Suppressor macrophage treated with lipopolysaccharide for 1 hour (primary cell): ENCODE measurements at regions not wholly inside any gene's neighbourhood (a gene's known extent, or its start where the extent isn't known, plus 50 kb on each side); places are given as distances from the start of the nearest gene placed in this dataset.
"Not testable (repeated sequence)": the region's sequence is repeated elsewhere in the genome, so short reads cannot be mapped to it uniquely, and the experiment has no call there.

Experiments
- DNase-seq, 3 donors: peaks; one replicate each; pipeline ENCODE4 v3.0.0-alpha.2; 2020 to 2022

DNA sequence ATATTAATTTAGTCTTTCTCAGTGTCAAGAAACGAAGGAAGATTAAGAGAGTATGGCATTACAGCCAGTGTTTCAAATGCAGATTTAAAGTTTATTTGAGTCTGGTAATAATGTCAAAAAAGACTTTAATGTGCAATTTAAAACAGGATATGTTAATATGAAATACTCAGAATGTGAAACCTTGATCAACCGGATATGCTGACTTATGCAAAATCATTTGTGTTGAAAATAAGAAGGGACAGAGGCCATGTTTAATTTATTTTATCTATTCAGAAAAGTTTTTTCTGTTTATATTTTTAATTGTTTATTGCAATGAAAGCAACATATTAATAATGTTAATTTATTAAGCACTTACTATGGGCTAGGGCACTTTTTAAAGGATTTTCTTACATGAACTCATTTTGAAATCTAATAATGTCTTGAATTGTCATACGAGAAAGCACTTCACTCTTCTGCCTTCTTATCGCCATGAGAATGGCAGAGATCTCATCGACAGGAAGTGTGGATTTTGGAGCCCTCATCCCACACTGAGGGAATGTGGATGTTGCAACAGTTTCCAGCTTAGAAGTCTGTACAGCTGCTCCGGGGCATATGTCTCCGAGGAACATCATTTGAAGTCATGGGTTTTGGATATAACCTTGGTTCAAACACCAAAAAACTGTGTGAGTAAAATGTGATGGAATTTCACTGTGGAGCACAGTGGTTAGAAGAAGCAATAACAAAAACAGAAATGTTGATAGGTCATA is 1410.4 kb downstream of the EPHA7 start:
- no peak for DNase-seq

DNA sequence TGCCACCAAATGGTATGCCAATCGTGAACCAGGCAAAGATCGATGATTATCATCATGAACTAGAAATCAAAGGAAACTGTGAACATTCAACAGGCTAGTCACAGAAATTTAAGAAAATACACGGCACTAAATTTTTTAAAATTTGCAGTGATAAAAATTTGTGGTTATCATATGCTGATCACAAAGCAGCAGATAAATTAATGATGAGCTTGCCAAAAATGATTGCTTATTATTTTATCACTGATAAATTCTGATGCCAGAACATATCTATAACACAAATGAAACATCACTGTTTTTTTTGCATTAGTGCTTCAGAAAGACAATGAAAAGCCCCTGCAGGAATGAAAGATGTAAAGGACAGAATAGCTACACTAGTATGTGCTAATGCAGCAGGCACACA is 1413.2 kb upstream of the MAP3K7 start:
- no peak for DNase-seq

DNA sequence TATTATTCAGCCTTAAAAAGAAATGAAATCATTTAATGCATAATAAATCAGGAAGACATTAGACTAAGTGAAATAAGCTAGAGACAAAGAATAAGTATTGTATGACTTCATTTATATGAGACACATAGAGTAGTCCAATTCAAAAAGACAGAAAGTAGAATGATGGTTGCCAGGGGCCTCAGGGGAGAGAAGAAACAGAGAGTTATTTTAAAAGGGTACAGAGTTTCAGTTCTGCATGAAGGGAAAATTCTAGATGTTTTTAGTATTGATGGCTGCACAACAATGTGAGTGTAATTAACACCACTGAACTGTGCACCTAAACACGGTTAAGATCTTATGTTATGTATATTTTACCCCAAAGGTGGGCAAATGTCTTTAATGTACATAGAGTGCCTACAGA is 1407.9 kb upstream of the MAP3K7 start:
- no peak for DNase-seq

DNA sequence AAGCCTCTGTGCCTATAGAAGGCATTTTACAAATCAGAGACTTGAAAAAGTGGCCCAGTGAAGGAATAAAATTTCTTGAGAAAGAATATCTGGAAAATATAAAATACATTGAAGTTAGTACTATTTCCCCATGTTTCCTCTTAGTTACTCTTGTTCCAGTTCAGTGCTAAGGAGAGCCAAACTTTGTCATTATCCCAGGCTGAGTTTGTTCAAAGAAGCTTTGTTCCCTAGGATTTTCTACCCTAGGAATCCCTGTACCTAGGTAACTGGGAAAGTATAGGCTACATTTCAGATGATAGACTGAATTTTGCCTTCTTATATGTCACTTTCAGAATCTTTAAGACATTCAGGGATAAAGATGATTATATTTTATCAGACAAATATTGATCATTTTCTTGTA is 1395.7 kb upstream of the MAP3K7 start:
- DNase-seq: no peak

DNA sequence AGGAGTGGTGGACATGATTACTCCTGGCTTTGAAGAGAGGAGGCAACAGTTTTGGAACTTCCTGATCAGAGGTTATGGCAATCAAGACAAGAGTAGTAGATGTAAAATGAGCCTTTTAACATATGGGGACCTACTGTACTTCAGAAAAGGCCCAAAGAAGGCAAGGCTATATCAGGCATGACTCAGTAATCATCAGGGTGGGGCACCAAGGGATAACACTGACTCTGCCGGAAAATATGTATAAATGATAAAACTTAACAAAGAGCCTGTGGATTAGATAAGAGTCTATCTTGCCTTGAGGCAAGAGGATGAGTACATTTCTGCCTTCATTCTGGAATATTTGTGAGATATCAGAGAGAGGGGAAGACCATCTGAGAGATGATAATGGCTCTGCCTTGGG is 1389.9 kb upstream of the MAP3K7 start:
- DNase-seq: no peak

DNA sequence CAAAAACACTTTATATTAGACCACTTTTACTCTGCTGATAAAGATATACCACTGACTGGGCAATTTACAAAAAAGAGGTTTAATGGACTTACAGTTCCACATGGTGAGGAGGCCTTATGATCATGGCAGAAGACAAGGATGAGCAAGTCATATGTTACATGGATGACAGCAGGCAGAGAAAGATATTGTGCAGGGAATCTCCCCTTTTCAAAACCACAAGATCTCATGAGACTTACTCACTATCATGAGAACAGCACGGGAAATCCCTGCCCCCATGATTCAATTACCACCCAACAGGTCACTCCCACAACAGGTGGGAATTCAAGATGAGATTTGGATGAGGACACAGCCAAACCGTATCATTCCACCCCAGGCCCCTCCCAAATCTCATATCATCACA is 1383.8 kb upstream of the MAP3K7 start:
- no peak for DNase-seq

DNA sequence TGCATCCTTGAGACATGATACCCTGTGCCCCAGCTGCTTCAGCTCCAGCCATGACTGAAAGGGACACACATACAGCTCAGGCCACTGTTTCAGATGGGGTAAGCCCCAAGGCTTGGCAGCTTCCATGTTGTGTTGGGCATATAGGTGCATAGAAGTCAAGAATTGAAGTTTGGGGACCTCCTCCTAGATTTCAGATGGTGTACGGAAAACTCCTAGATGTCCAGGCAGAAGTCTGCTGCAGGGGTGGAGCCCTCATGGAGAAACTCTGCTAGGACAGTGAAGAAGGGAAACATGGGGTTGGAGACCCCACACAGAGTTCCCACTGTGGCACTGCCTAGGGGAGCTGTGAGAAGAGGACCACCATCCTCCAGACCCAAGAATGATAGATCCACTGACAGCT is 1379.0 kb upstream of the MAP3K7 start:
- no peak for DNase-seq

DNA sequence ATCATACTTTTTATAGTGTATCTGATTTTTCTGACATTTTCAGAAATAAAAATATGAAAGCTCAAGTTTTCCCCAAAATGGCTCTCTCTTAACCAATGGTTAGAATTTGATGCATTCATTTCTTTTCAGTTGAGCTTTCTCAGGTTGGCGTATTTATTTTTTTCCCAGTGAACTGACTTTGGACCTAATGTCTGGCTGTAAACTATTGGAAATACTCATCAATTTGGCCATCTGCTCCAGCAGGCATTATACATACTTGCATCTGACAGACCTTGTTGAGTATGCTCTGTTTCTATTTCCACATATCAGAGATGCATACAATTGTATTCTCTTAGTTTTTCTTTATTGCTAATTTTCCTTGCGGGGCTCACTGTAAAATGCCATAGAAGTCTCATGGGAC is 1374.8 kb upstream of the MAP3K7 start:
- DNase-seq: no peak

DNA sequence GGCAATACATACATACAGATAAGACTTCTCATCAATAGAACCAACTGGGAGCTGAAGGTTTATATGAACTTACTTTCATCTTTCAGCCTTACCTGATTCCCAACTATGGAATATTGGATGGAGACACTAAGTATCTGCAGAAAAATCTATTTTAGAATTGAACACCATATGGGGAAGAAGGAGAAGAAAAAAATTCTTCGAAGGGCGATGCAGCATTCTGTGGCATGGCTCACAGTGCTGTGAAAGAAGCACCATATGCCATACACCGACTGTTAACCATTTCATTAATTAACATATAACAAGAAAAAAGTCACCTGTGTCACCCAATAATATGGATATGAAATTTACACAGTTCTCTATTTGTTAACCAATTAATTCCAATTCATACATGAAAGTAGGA is 1374.4 kb upstream of the MAP3K7 start:
- no peak for DNase-seq

DNA sequence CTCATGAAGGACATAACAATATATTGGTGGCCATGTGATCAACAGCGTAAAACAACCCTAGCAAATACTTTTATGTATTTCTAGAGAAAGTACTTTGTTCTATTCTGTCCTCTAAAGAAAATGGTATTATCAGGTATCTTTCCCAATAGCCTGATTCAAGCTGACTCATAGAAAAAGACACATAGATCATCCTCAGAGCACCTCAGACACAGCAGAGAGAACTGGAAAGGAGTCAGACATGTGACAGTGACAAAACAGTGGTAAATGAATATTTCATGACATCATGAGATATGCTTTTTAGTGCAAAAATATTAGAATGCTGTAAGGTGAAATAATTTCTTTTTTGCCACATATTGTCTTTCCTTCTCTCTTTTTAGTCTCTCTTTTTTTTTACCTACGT is 1355.0 kb upstream of the MAP3K7 start:
- DNase-seq: no peak

DNA sequence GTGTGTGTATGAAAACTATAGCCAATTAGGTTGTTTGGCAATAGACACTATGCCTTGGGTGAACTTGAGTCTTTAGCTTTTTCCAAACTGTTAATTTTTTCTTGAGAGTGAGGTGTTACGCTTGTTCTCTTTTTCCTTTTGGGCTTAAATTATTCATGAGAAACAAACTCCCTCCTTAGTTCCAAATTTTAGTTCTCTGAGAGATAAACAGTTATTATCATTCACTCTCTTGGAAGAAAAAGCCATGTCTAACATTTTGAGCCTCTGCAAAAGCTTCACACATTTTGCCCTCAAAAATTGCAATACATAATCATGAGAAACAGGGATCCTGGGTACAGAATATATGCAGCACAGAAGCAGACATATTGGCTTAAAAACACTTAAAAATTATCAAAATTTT is 1353.9 kb upstream of the MAP3K7 start:
- DNase-seq: no peak

DNA sequence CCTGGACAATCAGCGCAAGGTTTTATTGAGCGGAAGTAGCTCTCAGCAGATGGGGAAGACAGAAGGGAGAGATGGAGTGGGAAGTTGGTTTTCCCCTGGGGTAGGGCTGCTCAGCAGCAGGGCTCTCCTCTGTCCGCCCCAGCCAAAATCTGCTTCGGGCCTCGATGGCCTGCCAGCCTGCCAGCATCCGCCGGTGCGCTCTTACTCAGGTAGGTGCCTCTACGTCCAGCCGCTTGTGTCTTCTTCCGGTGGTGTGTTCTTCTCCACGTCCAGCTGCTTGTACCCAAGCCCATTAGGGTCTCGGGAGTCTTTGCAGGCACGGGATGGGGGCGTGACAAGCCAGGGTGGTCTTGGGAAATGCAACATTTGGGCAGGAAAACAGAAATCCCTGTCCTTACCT is 1340.0 kb upstream of the MAP3K7 start:
- DNase-seq: no peak

DNA sequence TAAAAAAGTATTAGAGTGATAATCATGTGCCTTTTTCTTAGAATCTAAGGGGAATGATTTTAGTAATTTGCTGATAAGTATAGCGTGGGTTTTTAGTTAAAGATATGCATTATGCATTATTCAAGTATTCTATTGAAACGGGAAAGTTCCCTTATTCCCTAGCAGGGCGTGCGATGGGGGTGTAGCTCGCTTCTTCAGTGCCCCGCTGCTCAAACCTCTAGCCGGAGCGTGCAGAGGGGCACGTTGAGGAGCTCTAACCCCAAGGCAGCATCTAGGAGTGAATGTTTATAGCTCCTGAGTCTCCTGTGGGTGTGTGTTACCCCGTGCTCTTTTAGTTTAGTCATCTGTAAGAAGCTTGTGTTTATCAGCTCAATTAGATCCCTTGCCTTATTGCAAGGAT is 1339.5 kb upstream of the MAP3K7 start:
- DNase-seq: no peak

DNA sequence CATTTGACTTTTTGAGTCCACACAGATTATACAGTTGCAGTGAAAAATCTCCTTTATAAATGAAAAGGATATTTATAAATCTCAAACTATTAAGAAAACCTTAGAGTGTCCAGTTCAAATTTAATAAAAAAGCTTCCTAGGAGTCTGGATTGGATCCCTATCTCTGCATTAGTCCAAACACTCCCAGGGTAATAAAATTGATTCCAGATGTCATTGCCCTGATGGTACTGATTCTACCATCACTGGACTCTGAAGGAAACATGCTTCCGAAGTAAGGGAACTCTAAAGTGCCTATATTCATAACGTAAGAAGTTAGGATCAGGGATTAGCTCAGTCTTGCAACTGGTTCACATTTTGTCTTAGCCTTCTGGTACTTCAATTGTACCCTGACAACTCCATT is 1325.1 kb upstream of the MAP3K7 start:
- no peak for DNase-seq

DNA sequence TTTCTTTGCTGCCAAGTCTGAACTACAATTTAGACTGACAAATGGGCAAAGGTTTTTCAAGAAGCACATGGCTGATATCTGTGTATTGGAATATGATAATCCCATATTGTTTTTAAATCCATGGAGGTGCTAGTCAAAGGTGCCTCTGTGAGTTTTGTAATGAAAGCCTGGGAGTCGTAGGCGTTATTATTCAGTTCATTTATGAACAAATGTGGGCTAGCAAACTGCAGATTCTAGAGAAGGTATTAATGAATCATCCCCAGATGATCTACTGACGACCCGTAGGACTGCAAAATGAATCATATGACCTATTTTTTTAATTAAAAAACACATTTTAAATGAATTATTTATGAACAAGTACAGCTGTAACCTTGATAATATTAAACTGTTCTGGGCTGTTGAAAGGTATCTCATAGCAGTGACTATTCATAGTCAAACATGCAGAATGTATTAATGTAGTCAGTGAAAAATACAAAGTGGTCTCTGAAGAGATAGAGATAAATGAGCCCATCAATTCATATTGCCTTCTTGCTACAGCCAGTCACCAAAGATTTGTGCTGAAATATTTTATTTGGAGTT is 1317.8 kb upstream of the MAP3K7 start:
- DNase-seq: no peak

DNA sequence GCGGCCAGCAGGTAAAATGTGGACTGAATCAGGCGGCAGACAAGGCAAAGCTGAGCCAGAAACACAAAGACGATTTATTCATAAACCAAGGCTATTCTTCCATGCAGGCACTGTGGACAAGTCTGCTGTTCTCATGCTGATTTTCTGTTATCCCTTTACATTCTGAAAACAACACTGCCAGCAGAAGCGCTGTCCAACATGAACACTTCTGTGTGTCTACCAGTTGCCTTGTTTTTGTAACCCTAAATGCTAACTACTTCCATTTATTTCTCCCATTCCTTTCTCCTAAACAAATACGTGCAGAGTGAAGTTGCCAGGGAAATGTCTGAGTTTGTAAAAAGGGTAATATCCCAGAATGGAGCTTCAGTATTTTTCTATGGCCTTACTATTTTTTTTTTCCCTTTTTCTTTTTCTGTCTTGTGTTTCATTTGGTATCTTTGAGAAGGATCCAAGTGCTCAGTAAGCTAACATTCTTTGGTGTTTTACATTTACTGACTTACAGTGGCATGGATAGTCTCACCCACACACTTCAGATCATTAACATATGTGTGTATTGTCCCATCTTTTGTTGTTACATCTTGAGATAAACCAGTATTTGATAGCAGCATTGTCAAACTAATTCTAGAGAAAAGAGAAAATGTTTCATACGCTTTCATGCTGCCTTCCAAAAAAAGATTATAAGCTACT is 1308.9 kb upstream of the MAP3K7 start:
- no peak for DNase-seq

DNA sequence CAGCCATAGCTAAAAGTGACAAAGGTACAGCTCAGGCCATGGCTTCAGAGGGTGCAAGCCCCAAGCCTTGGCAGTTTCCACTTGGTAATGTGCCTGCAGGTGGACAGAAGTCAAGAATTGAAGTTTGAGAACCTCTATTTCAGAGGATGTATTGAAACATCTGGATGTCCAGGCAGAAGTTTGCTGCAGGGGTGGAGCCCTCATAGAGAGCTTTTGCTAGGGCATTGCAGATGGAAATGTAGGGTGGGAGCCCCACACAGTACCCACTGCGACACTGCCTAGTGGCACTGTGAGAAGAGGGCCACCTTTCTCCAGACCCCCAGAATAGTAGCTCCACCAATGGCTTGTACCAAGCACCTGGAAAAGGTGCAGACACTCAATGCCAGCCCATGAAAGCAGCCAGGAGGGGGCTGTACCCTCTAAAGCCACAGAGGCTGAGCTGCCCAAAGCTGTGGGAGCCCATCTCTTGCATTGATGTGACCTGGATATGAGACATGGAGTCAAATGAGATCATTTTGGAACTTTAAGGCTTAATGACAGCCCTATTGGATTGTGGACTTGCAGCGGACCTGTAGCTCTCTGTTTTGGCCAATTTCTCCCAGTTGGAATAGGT is 1299.4 kb upstream of the MAP3K7 start:
- no peak for DNase-seq

DNA sequence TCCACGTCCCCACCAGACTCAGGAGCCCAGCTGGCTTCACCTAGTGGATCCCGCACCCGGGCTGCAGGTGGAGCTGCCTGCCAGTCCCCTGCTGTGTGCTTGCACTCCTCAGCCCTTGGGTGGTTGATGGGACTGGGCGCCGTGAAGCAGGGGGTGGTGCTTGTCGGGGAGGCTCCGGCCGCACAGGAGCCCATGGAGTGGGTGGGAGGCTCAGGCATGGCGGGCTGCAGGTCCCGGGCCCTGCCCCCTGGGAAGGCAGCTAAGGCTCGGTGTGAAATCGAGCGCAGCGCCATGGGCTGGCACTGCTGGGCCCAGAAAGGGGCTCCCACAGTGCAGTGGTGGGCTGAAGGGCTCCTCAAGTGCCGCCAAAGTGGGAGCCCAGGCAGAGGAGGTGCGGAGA is 1294.9 kb upstream of the MAP3K7 start:
- DNase-seq: not testable (repeated sequence)

DNA sequence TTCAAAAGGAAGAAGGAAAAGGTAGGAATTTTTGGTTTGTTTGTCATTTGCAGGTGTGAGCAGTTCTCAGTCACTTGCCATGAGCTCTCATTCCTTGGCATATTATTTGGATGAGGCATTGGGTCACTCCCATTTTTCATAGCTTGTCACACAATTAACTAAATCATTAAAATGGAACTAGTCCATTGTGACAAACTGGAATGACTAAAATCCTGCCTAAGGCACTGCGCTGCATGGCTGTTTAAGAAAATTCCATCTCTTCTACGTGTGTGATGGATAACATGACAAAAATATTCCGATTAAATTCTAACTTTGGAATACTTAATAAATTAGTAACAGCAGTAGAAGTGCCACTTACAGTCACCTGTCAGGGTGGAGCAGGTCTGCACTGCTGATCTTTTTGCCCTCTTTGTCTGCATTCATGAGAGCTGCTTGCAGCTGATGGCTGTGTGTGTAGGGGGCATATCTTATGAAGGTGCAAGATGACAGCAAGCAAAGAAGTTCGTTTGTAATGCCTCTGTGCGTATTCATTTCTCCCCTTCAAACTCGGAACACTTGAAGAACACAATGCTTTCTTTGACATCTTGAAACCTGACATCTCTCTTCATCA is 1292.6 kb upstream of the MAP3K7 start:
- no peak for DNase-seq

DNA sequence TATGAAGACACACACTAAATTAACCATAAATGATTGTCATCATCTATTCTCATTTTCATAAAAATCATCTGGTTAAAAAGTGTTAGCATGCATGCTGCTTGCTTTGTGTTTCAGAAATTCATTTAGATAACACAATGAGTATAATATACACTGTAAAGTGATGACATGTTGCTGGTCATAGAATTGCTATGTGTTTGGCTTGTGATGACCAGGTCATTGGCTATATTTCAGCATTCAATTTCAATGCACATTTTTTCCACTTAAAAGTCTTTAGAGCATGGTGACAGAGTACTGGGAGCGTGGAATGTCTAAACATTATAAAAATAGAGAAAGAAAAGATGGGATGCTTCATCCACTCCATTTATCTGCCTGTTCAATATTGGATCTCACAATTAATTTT is 1291.1 kb upstream of the MAP3K7 start:
- no peak for DNase-seq

DNA sequence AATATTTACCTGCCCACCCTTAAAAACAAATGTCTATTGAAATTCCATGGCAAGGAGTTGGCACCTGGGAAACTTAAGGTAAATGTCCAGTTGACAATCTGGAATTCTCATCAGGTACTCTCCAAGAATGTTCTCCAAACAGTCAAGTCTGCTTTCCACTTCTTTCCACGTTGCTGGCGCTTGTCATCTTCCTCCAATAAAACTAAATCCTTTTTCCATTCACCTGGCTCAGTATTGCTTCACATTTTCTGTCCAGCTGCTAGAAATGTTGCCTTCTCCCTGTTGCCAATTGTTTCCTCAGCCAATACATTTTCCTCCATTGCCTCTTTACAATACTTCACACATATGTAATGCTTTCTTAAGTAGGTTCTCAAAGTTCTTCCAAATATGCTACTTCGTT is 1288.1 kb upstream of the MAP3K7 start:
- DNase-seq: no peak

DNA sequence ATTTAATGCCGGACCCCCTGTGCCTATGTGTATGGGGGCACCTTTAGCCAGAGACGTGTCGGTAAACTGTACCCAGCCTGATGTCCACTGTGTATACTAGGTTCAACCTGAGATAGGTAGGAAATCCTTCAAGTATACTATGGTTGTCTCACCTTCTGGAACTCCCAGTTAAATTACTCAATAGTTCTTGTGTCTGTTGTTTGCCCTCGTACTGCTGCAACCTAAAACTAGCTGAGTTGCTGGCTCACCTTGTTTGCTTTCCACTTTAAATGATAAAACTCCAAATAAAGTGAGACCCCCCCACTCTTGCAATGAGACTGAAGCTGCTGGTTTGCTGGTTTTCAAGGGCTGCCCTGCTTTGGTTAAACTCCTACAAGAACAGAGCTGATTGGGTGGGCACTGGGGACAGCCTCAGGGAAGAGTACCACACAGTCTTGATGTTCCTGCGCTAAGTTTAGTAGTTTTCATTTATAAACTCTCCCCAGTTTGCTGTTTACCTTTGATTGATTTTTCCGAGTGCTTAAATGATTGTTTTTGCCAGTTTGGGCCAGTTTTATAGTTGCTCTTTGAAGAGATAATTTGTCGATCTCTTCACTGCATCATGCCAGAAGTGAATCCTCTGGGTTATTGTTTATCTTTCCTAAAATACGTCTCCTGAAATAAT is 1281.8 kb upstream of the MAP3K7 start:
- no peak for DNase-seq

DNA sequence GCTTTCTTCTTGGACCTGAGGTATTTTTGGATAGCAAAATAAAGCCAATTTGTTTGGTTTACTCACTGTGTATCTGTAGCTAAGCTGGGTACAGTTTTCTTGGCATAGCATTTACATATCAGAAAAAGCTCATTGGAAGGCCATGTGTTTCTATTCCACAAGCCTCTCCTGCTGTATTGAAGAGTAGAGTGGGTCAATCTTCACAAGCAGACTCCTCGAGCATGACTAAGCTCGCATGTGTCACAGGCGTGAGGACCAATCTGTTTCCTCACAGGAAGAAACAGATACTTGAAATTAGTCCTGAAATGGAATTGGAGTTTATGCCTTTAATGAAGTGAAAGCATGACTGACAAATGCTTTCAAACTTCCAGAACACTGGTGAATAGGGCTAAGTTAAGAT is 1279.0 kb upstream of the MAP3K7 start:
- DNase-seq: no peak
